Right kidney (tissue), 1 donor: ENCODE measurements at regions not wholly inside any gene's neighbourhood (a gene's known extent, or its start where the extent isn't known, plus 50 kb on each side); places are given as distances from the start of the nearest gene placed in this dataset.
A peak's percentile ranks its signal among the peaks of the same experiment; 100 is the strongest.
"Not testable (repeated sequence)": the region's sequence is repeated elsewhere in the genome, so short reads cannot be mapped to it uniquely, and the experiment has no call there.

Source experiments
- DNase-seq: peaks from one replicate; pipeline ENCODE4 v3.0.0-alpha.2; 2016

GRCh38 chr2:125870746-125871145, 785.2 kb upstream of the GYPC start:
- DNase-seq = no peak

DNA sequence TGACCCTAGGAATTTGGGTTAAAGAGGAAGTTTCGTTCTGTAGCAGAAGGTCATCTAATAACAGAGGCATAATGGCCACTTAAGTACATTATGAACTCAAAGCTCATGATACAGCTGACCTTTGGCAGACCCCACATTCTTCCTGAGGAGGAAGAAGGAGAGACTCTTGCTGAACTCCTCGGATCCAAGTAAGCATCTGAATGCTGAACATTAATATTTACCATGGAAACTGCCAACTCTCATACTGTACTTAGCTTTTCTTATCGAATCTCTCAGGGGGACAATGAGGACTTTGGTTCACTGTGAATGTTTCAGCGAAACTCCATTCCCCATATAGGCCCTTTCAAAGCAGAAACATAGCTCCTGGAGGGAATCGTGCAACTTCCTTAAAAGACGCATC, 781.4 kb upstream of the GYPC start:
- no peak for DNase-seq

DNA sequence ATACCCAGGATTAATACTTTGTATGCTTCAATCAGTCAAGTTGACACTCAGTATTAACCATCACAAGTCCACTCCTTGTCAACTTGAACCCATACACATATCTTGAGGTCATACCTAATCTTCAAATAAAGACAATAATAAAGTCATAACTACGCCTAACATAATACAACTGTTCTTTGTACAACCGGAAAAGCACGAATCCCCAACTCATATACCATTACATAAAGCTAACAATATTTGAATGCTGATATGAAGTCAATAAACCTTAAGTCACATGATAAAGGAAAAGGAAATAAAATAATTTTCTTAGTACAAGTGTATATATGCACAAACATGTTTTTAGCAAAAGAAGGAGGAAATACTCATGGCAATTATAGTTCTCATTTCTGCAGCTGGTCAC, 770.6 kb upstream of the GYPC start:
- DNase-seq = no peak

DNA sequence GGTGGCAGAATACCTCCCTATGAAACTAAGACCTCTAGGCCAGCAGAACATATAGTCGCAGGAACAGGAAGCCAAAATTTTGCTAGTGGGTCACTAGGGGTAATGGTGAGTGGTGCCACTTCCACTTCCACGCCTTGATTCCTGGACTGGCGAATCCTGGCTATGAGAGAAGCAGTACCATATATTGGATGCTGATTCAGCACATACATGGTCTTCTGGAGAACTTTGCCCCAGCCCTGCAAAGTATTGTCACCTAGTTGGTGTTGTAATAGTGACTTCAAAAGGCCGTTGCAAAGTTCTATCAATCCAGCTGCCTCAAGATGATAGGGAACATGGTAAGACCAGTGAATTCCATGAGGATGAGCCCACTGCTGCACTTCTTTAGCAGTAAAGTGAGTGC, 769.8 kb upstream of the GYPC start:
- no peak for DNase-seq

DNA sequence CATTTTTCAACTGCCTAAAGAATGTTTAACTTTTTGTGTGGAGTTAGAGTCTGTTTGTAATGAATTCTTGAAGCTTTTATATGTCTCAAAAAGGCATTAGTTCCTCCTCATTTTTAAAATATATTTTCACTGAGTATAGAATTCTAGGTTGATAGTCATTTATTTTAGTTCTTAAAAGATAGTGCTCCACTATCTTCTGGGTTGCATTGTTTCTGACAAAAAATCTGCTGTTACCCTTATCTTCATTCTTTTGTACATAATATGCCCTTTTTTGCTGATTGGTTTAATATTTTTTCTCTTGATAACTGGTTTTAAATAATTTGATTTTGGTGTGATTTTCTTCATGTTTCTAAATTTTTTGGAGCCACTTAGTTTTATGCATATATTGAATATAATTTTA, 754.7 kb upstream of the GYPC start:
- DNase-seq = no peak

GRCh38 chr2:125925891-125926546, 729.9 kb upstream of the GYPC start:
- no peak for DNase-seq

DNA sequence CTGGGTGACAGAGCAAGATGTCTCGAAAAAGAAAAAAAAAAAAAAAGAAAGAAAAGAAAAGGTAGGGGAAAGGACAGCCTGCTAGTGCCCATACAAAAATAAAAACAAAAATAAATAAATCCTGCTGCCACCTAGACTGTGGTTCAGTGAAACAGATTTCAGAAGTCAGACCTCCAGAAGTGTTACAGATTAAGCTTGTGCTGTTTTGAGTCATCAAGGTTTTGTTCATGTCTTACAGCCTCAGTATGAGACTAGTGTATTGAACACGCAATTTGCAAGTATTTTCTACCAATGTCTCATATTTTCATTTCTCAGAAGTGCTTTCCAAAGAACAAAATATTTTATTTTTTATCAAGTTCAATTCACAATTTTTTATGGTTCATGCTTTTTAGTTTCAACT, 720.4 kb upstream of the GYPC start:
- no peak for DNase-seq

GRCh38 chr2:125942585-125943424, 713.2 kb upstream of the GYPC start:
- DNase-seq = no peak

GRCh38 chr2:125959047-125959446, 696.9 kb upstream of the GYPC start:
- no peak for DNase-seq

- peak; percentile 41 for DNase-seq
Observed at GRCh38 chr2:125961739-125962138, 694.2 kb upstream of the GYPC start.

- DNase-seq = no peak
Observed at GRCh38 chr2:125979886-125980285, 676.1 kb upstream of the GYPC start.

- DNase-seq = no peak
Observed at GRCh38 chr2:125983364-125983763, 672.6 kb upstream of the GYPC start.

- no peak for DNase-seq
Observed at GRCh38 chr2:126029316-126029715, 626.6 kb upstream of the GYPC start.

DNA sequence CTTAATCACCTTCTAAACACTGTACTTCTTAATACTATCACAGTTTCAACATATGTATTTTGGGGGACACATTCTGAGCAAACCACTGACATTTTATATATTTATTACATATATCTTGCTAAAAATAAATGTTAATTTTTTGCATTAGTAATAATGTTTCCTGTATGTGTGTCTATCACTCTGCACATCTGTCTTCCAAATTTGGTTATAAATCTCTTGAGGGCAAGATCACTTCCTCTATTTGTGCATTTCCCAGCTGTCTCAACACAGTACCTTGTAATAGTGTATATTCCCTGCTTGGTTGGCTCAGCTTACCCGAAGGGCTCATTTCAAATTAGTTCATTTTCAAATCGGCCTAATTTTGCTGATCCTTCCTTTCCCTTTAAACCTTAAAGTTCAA, 617.1 kb upstream of the GYPC start:
- no peak for DNase-seq

DNA sequence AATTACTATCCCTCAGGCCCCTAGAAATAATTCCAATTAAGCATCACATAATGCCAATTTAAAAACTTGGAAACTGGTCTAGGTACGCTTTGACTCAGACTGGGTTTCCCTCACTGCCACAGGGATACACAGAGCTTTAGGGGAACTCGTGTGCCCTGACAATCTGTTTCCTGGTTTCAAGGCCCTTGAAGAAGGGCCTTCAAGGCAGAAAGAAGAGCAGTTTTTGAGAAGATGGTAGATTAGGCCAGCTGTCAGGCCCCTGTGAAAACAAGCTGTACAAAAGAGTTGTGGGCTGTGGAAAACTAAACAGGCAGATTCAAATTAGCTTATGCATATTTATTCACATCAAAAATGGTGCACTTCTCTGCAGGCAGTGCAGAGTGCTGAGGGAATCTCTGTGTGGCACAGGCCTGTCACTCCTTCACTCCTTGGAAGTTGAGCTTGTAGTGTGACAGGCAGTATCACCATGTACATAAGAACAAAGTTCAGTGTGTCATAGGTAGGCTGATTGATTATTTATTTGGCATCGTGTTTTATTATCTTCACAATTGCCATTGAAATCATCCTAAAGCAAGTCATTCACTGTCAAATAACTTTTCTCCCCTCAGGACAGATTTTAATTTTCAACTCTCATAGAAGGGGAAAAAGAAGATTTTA, 614.4 kb upstream of the GYPC start:
- DNase-seq = no peak

DNA sequence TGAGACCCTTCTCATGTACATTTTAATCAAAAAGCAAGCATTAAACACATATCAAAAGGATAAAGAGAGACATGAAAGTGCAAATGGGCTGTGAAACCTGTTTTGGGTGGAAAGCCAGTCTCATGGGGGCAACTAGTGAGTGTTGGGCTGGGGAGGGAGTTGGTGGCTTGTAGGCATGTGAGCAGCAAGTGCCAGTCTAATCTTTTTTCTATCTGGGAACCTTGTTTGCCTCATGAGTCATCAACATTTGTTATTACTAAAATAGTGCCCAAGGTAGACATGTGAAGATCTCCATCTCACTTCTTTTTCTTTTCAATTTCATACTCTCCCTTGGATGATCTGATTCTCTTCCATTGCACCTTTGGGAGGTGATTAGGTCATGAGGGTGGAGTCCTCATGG, 613.9 kb upstream of the GYPC start:
- no peak for DNase-seq

DNA sequence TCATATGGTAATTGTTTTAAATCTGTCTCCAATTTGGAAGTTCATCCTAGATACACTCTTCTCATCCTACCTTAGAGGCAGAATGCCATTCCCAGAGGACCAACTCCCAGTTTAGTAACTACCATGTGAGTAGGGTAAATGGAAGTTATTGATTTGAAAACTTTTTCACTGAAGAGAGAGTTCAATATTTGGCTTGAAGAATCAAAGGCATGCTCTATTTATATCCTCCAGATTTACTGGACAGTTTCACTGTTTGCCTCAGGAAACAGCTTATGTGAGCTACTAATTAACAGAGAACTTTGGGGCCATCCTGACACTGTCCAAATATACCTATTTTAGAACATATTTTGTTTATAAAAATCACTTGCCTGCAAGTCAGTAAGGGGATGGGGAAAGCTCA, 607.2 kb upstream of the GYPC start:
- DNase-seq = no peak

- no peak for DNase-seq
Observed at GRCh38 chr2:126049461-126049860, 606.5 kb upstream of the GYPC start.

DNA sequence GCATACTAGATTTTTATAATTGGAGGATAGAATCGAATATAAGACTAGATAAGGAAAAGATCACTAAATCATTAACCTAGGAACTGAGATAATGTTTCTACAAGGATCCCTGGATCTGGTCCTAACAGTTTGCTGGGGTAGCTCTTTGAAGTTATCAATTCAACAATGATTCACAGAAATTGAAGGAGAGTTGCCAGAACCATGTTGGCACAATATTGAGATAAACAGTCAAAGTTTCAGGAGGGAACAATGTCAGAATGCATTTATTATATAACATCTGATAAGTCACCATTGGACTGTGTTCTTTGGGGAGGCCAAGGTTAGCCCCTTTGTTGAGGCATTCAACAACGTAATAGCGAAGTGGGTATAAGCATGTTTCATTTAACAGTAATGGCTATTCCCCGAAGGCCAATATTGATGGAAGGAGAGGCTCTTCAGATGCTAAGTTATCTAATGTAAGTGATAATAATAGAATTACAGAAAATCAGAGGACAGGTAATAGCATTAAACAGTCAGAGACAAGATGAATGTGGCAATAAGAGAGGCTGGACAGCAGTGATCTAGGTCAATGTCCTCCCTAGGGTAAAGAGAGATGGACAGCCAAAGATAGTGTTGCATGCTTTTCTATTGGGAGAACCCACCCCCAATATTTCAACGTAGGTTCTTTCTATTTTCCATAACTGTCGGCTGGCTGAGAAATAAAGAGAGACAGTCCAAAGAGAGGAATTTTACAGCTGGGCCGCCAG, 604.8 kb upstream of the GYPC start:
- no peak for DNase-seq

DNA sequence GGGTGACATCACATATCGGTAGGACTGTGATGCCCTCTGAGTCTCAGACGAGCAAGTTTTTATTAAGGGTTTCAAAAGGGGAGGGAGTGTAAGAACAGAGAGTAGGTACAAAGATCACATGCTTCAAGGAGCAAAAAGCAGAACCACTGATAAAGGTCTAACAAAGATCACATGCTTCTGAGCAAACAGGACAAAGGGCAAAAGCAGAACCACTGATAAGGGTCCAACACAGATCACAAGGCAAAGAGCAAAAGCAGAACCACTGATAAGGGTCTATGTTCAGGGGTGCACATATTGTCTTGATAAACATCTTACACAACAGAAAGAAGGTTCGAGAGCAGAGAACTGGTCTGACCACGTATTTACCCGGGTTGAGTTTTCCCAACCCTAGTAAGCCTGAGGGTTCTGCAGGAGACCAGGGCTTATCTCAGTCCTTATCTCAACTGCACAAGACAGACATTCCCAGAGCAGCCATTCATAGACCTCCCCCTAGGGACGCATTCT, 604.2 kb upstream of the GYPC start:
- not testable (repeated sequence) for DNase-seq

- no peak for DNase-seq
Observed at GRCh38 chr2:126059379-126059778, 596.6 kb upstream of the GYPC start.

DNA sequence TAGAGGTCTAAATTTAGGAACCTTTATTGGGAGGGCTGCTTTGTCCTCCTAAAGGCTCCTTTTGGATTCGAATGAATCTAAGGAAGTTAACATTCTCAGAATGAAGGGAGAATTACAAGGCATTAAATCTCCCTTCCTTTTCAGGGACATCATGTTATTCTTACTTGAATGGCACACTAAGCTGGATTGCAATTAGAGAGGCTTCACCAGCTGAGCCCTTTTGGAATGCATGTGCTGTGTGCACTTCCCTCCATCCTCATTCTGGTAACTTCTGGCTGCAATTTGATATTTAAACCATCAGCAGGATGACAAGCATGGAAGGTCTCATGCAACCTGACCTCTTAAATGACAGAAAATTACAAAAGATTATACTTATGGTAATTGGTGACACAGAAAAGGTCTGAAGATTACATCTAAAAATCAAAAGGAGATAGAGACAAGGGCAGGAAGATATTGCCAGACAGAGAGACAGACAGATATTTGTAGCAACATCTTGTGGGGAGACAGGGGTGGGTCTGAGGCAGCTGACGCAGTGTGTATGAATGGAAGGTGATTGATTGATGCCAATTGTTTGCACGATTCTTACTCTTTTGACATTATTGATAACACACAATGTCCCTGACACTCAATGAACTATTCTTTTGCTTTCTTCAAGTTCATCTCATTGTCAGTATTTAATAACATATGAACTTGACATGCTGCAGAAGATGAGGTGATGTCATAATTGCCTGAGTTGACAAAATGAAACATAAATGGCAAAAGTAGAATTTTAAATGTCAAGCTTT, 570.8 kb upstream of the GYPC start:
- no peak for DNase-seq
